Adrenal gland (tissue), 5 donors: ENCODE measurements at regions not wholly inside any gene's neighbourhood (a gene's known extent, or its start where the extent isn't known, plus 50 kb on each side); places are given as distances from the start of the nearest gene placed in this dataset.

Experiments used
- POLR2A ChIP-seq, 2 donors: fragments of 450-650 bp; IDR thresholded peaks; one replicate each; pipeline ENCODE4 v1.6.1; 2017; ENCODE audit warnings: antibody characterized with exemption in 2 of 2, mild to moderate bottlenecking in 2 of 2, moderate library complexity in 1 of 2
- TF ChIP-seq, protein P1 (sequence below), 6 experiments: fragments of 450-650 bp in 4 of 6; fragments of 200-600 bp in 2 of 6; sonication (generic) in 1 of 6; IDR thresholded peaks; 1 replicate in 5 of 6; 2 replicates in 1 of 6; pipeline versions ENCODE4 v1.5.1 to v1.8.0; 2016 to 2021; ENCODE audit warnings: antibody characterized with exemption in 6 of 6, mild to moderate bottlenecking in 2 of 6, moderate library complexity in 1 of 6
- donor health status: DM: no; HTN: no; CAD: no.

DNA sequence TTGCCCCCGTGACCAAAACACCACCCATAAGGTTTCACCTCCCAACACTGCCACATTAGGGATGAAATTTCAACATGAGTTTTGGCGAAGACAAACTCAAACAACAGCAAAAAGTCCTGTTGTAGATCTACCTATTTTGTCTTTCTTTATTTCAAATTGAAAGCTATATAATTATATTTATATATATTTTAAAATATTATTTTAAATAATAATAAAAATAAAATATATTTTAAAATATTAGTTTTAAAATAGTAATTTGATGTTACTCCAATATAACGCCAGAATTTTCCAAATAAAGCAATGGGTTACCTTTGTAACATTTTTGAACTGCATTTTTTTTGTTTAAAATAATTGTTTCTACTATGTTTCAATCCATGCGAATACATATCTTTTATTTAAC is 263.5 kb upstream of the USP25 start:
- TF ChIP-seq, protein P1, sequence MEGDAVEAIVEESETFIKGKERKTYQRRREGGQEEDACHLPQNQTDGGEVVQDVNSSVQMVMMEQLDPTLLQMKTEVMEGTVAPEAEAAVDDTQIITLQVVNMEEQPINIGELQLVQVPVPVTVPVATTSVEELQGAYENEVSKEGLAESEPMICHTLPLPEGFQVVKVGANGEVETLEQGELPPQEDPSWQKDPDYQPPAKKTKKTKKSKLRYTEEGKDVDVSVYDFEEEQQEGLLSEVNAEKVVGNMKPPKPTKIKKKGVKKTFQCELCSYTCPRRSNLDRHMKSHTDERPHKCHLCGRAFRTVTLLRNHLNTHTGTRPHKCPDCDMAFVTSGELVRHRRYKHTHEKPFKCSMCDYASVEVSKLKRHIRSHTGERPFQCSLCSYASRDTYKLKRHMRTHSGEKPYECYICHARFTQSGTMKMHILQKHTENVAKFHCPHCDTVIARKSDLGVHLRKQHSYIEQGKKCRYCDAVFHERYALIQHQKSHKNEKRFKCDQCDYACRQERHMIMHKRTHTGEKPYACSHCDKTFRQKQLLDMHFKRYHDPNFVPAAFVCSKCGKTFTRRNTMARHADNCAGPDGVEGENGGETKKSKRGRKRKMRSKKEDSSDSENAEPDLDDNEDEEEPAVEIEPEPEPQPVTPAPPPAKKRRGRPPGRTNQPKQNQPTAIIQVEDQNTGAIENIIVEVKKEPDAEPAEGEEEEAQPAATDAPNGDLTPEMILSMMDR (IDR thresholded peaks at IDR 0.05): no peak
- TF ChIP-seq POLR2A (IDR thresholded peaks at IDR 0.05): no peak
